ENCODE measurements at regions not wholly inside any gene's neighbourhood (a gene's known extent, or its start where the extent isn't known, plus 50 kb on each side); places are given as distances from the start of the nearest gene placed in this dataset.

- H3K4me3 ChIP-seq = no peak overlapping the region
- H3K36me3 ChIP-seq = no peaks in the 10 kb centered on the region
- no peaks in the 10 kb centered on the region for H3K9me3 ChIP-seq
- no peaks in the 10 kb centered on the region for H3K4me1 ChIP-seq
- no peak for ATAC-seq
- H3K27me3 ChIP-seq = no peaks in the 10 kb centered on the region
- DNase-seq = peak in 2 of 4 donors; percentile 36 to 54
- intact Hi-C loops (cut with DNase I) = no loop called here
- H3K27ac ChIP-seq = no peak overlapping the region
- TF ChIP-seq CTCF (IDR thresholded peaks at IDR 0.05) = no peak
These were observed 226.8 kb upstream of the LNX1 start for GRCh38 chr4:53818104-53818503.

- intact Hi-C loops (cut with DNase I) = no loop called here
- Histone ChIP-seq H3K4me3 (no peak overlapping the region), H3K36me3 (no peaks in the 10 kb centered on the region), H3K27me3 (no peaks in the 10 kb centered on the region), H3K9me3 (no peaks in the 10 kb centered on the region), H3K27ac (no peak overlapping the region), H3K4me1 (no peaks in the 10 kb centered on the region)
- TF ChIP-seq CTCF (IDR thresholded peaks at IDR 0.05) = no peak
- no peak for ATAC-seq
- no peak for DNase-seq
These were observed 225.3 kb upstream of the LNX1 start for GRCh38 chr4:53816561-53816960.

GRCh38 chr4:53815281-53815680 lies 224.0 kb upstream of the LNX1 start:
- intact Hi-C loops (cut with DNase I) = no loop called here
- H3K36me3 ChIP-seq = no peaks in the 10 kb centered on the region
- H3K4me3 ChIP-seq = no peak overlapping the region
- H3K27ac ChIP-seq = no peak overlapping the region
- no peaks in the 10 kb centered on the region for H3K27me3 ChIP-seq
- no peaks in the 10 kb centered on the region for H3K4me1 ChIP-seq
- no peak for ATAC-seq
- DNase-seq = no peak
- H3K9me3 ChIP-seq = no peaks in the 10 kb centered on the region
- TF ChIP-seq CTCF (IDR thresholded peaks at IDR 0.05) = no peak

- DNase-seq = no peak
- Histone ChIP-seq H3K27me3 (no peaks in the 10 kb centered on the region), H3K4me3 (no peak overlapping the region), H3K9me3 (no peaks in the 10 kb centered on the region), H3K27ac (no peak overlapping the region), H3K4me1 (no peaks in the 10 kb centered on the region), H3K36me3 (no peaks in the 10 kb centered on the region)
- TF ChIP-seq CTCF (IDR thresholded peaks at IDR 0.05) = no peak
- no peak for ATAC-seq
- intact Hi-C loops (cut with DNase I) = no loop called here
These were observed 222.7 kb upstream of the LNX1 start for GRCh38 chr4:53813998-53814397.

- TF ChIP-seq CTCF (IDR thresholded peaks at IDR 0.05) = no peak
- no peak for ATAC-seq
- Histone ChIP-seq H3K9me3 (no peaks in the 10 kb centered on the region), H3K27ac (no peak overlapping the region), H3K4me3 (no peak overlapping the region), H3K36me3 (no peaks in the 10 kb centered on the region), H3K4me1 (no peaks in the 10 kb centered on the region), H3K27me3 (no peaks in the 10 kb centered on the region)
- no peak for DNase-seq
- intact Hi-C loops (cut with DNase I) = no loop called here
These were observed 219.4 kb upstream of the LNX1 start for GRCh38 chr4:53810643-53811042.

All from left lung (tissue), 4 donors.